ENCODE measurements at regions not wholly inside any gene's neighbourhood (a gene's known extent, or its start where the extent isn't known, plus 50 kb on each side); places are given as distances from the start of the nearest gene placed in this dataset.

GRCh38 chr6:81216668-81217067 is 535.8 kb downstream of the TENT5A start:
- TF ChIP-seq, protein P1, sequence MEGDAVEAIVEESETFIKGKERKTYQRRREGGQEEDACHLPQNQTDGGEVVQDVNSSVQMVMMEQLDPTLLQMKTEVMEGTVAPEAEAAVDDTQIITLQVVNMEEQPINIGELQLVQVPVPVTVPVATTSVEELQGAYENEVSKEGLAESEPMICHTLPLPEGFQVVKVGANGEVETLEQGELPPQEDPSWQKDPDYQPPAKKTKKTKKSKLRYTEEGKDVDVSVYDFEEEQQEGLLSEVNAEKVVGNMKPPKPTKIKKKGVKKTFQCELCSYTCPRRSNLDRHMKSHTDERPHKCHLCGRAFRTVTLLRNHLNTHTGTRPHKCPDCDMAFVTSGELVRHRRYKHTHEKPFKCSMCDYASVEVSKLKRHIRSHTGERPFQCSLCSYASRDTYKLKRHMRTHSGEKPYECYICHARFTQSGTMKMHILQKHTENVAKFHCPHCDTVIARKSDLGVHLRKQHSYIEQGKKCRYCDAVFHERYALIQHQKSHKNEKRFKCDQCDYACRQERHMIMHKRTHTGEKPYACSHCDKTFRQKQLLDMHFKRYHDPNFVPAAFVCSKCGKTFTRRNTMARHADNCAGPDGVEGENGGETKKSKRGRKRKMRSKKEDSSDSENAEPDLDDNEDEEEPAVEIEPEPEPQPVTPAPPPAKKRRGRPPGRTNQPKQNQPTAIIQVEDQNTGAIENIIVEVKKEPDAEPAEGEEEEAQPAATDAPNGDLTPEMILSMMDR (IDR thresholded peaks at IDR 0.05; ENCODE audit: insufficient read depth, low read length, poor library complexity, severe bottlenecking), result no peak
- no peaks in the 10 kb centered on the region for H3K27me3 ChIP-seq (replicated peaks; ENCODE audit: control insufficient read depth, insufficient read depth, low read length)
- H3K36me3 ChIP-seq (ENCODE audit: control insufficient read depth, insufficient read depth, low read length), result no peaks in the 10 kb centered on the region
- no peak overlapping the region for H3K4me3 ChIP-seq (replicated peaks; ENCODE audit: low read depth, low read length)
- no peak for DNase-seq (ENCODE audit: extremely low read depth, insufficient read length)

DNA sequence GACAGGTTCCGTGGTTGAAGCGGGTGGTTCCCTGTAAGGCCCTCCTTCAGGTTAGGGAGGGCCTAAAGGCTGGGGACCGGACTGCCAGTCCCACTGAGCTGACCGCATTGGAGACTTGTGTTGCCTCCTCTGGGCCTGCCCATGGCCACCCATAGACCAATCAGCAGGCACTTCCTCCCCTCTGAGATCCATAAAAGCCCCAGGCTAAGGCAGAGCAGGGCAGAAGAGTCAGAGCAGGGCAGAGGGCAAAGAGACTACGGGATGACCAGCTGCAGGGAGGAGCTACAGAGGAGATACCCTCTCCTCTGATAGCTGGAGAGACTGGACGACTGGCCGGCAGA is 537.4 kb downstream of the TENT5A start:
- Histone ChIP-seq H3K27me3 (replicated peaks; ENCODE audit: control insufficient read depth, insufficient read depth, low read length) (no peaks in the 10 kb centered on the region), H3K4me3 (replicated peaks; ENCODE audit: low read depth, low read length) (no peak overlapping the region), H3K36me3 (ENCODE audit: control insufficient read depth, insufficient read depth, low read length) (no peaks in the 10 kb centered on the region)
- TF ChIP-seq, protein P1 (IDR thresholded peaks at IDR 0.05; ENCODE audit: insufficient read depth, low read length, poor library complexity, severe bottlenecking), result no peak
- no peak for DNase-seq (ENCODE audit: extremely low read depth, insufficient read length)

- TF ChIP-seq, protein P1 (IDR thresholded peaks at IDR 0.05; ENCODE audit: insufficient read depth, low read length, poor library complexity, severe bottlenecking), result no peak
- H3K36me3 ChIP-seq (ENCODE audit: control insufficient read depth, insufficient read depth, low read length), result no peaks in the 10 kb centered on the region
- no peak for DNase-seq (ENCODE audit: extremely low read depth, insufficient read length)
- no peak overlapping the region for H3K4me3 ChIP-seq (replicated peaks; ENCODE audit: low read depth, low read length)
- H3K27me3 ChIP-seq (replicated peaks; ENCODE audit: control insufficient read depth, insufficient read depth, low read length), result no peaks in the 10 kb centered on the region
These were observed 537.9 kb downstream of the TENT5A start for GRCh38 chr6:81214414-81215091.

DNA sequence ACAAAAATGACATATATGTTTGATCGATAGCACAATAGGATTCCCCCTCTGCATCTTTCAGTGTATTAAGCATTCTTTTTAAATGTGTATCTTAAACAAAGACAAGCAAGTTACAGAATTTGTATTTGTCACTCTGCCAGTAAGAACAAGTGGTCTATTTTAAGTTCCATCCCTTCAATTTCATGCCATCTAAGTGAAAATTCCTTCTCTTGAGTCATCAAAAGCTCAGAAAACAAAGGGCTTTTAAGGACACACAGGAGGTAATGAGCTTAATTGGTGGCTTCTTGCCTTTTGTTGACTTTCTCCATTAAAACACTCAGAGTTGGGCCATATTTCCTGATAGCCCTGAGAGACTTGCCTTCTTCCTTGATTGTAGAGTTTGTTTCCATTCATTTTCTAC is 547.8 kb downstream of the TENT5A start:
- TF ChIP-seq, protein P1 (IDR thresholded peaks at IDR 0.05; ENCODE audit: insufficient read depth, low read length, poor library complexity, severe bottlenecking), result no peak
- H3K4me3 ChIP-seq (replicated peaks; ENCODE audit: low read depth, low read length), result no peak overlapping the region
- no peaks in the 10 kb centered on the region for H3K36me3 ChIP-seq (ENCODE audit: control insufficient read depth, insufficient read depth, low read length)
- no peaks in the 10 kb centered on the region for H3K27me3 ChIP-seq (replicated peaks; ENCODE audit: control insufficient read depth, insufficient read depth, low read length)
- no peak for DNase-seq (ENCODE audit: extremely low read depth, insufficient read length)

GRCh38 chr6:81194374-81194773 is 558.1 kb downstream of the TENT5A start:
- TF ChIP-seq, protein P1 (IDR thresholded peaks at IDR 0.05; ENCODE audit: insufficient read depth, low read length, poor library complexity, severe bottlenecking), result no peak
- DNase-seq (ENCODE audit: extremely low read depth, insufficient read length), result no peak
- Histone ChIP-seq H3K4me3 (replicated peaks; ENCODE audit: low read depth, low read length) (no peak overlapping the region), H3K36me3 (ENCODE audit: control insufficient read depth, insufficient read depth, low read length) (no peaks in the 10 kb centered on the region), H3K27me3 (replicated peaks; ENCODE audit: control insufficient read depth, insufficient read depth, low read length) (no peaks in the 10 kb centered on the region)
